Bronchial epithelial cell (primary cell): ENCODE measurements at regions not wholly inside any gene's neighbourhood (a gene's known extent, or its start where the extent isn't known, plus 50 kb on each side); places are given as distances from the start of the nearest gene placed in this dataset.

ENCODE experiments used
- DNase-seq: peaks from one replicate; pipeline ENCODE4 v3.0.0-alpha.2; 2010; ENCODE audit warnings: low read depth
- FAIRE-seq: peaks from 2 replicates; lab custom pipeline; 2011; peaks lifted over from hg19 to GRCh38; lab: Jason Lieb, UNC
- H3K27me3 ChIP-seq: 2 replicates; pipeline ENCODE4 v1.5.1; 2011; ENCODE audit warnings: low read length; ENCODE audit not compliant: control insufficient read depth, insufficient read depth
- H3K36me3 ChIP-seq: 2 replicates; pipeline ENCODE4 v1.5.1; 2011; ENCODE audit warnings: low read length; ENCODE audit not compliant: control insufficient read depth, insufficient read depth
- H3K4me3 ChIP-seq: 2 replicates; pipeline ENCODE4 v1.5.1; 2011; ENCODE audit warnings: mild to moderate bottlenecking, low read depth, low read length, control low read depth
- TF ChIP-seq, protein P1 (sequence below): IDR thresholded peaks from 2 replicates; pipeline ENCODE4 v1.5.1; 2011; ENCODE audit warnings: mild to moderate bottlenecking, moderate library complexity, low read length, control low read depth, inconsistent platforms; ENCODE audit not compliant: insufficient read depth, severe bottlenecking

DNA sequence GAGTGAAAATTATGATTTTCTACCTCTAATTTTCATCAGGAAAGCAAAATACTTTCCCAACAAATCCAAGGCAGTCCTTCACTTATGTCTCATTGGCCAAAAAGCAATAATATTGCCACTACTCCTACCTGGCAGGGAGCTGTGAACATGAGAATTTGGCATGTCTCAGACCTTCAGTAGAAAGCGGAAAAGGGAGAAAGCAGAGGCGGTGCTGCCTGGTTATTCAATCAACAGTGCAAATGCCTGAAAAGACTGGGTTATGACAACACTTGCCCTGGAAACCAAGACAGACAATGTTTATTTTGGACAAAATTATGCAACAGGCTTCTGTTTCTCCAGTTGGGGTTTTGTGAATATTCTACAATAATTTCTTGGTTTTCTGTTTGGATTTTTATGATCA lies 194.4 kb downstream of the TAF11L14 start:
- DNase-seq = peak; percentile 69
- no peak for FAIRE-seq
- Histone ChIP-seq H3K4me3 (no peak overlapping the region), H3K27me3 (no peaks in the 10 kb centered on the region), H3K36me3 (no peaks in the 10 kb centered on the region)
- TF ChIP-seq, protein P1, sequence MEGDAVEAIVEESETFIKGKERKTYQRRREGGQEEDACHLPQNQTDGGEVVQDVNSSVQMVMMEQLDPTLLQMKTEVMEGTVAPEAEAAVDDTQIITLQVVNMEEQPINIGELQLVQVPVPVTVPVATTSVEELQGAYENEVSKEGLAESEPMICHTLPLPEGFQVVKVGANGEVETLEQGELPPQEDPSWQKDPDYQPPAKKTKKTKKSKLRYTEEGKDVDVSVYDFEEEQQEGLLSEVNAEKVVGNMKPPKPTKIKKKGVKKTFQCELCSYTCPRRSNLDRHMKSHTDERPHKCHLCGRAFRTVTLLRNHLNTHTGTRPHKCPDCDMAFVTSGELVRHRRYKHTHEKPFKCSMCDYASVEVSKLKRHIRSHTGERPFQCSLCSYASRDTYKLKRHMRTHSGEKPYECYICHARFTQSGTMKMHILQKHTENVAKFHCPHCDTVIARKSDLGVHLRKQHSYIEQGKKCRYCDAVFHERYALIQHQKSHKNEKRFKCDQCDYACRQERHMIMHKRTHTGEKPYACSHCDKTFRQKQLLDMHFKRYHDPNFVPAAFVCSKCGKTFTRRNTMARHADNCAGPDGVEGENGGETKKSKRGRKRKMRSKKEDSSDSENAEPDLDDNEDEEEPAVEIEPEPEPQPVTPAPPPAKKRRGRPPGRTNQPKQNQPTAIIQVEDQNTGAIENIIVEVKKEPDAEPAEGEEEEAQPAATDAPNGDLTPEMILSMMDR = no peak

DNA sequence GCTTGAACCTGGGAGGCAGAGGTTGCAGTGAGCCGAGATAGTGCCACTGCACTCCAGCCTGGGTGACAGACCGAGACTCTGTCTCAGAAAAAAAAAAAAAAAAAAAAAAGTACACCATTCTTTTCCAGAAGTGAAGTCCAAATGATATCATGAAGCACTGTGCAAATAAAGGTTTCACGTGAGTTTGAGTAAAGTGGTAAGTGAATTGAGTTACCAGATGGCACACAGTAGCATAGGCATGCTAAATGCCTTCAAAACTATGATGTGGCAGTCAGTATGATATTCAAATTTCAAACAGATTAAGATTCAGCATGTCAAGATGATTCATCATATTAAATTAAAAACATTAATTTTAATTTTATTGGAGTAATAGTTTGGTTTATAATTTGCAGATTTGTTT lies 195.2 kb downstream of the TAF11L14 start:
- DNase-seq = no peak
- no peak overlapping the region for H3K4me3 ChIP-seq
- no peaks in the 10 kb centered on the region for H3K27me3 ChIP-seq
- no peak for FAIRE-seq
- no peaks in the 10 kb centered on the region for H3K36me3 ChIP-seq
- TF ChIP-seq, protein P1 = no peak

DNA sequence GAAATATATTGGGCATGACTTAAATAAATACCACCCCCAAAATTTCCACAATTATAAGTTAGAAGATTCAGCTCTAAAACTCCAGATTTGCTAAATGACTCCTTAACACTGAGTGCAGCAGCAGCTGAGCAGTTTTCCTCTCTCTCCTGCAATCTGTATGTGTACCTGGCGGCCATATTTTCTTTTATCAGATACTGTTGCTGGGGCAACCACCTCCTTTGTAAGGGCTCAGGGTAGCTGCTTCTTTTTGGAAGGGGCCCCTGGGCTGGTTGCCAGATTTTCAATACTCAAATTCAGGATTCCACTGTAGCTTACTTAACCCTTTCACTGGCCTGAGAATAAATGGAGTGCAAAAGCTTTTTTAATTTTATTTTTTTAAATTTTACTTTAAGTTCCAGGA lies 197.0 kb downstream of the TAF11L14 start:
- DNase-seq (no peak), FAIRE-seq (no peak)
- TF ChIP-seq, protein P1 = no peak
- no peaks in the 10 kb centered on the region for H3K27me3 ChIP-seq
- no peak overlapping the region for H3K4me3 ChIP-seq
- no peaks in the 10 kb centered on the region for H3K36me3 ChIP-seq

DNA sequence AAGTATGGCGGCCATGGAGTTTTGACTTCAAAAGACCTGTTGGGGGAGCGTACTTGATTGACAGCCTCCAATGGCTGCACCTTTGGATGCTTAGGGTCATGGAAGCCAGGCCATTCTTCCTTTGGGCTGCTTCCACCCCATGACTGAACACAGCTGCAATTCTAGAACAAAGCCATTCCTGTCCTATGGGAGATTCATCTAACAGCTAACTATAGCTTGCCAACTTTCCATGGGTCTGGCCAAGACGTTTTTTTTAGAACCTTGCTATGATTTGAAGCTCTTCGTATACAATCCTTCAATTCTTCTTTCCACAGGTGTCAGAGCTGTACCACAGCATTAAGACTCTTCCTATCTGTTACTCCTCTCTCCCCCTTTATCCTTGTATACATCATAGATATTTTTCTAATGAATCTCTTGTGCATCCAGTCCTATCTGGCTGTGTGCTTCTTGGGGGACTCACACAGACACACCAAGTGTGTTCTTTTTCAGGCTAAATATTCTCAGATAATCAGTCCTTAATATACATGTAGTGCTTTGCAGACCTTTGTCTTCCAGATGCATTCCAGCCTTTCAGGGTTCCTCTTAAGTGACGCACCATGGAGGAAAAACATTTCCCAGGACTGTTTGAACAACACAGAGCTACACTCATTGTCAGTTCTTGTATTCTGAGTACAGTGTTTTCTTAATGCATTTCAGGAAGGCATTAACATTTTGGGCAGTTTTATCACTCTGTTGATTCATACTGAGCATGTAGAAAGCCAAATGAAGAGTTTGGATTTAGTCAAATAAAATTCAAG lies 198.9 kb downstream of the TAF11L14 start:
- no peak for FAIRE-seq
- no peaks in the 10 kb centered on the region for H3K27me3 ChIP-seq
- no peaks in the 10 kb centered on the region for H3K36me3 ChIP-seq
- no peak overlapping the region for H3K4me3 ChIP-seq
- TF ChIP-seq, protein P1 = no peak
- DNase-seq = peak; percentile 14

DNA sequence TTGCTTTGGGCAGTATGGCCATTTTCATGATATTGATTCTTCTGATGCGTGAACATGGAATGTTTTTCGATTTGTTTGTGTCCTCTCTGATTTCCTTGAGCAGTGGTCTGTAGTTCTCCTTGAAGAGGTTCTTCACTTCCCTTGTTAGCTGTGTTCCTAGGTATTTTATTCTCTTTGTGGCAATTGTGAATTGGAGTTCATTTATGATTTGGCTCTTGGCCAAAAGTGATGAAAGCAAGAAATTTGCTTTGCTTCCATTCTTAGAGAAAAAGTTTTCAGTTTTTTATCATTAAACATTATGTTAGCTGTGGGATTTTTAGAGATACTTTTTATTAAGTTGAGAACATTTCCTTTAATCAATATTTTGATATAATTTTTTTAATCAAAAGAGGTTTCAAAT lies 203.5 kb downstream of the TAF11L14 start:
- DNase-seq (no peak), FAIRE-seq (no peak)
- Histone ChIP-seq H3K36me3 (no peaks in the 10 kb centered on the region), H3K4me3 (no peak overlapping the region), H3K27me3 (no peaks in the 10 kb centered on the region)
- TF ChIP-seq, protein P1 = no peak

DNA sequence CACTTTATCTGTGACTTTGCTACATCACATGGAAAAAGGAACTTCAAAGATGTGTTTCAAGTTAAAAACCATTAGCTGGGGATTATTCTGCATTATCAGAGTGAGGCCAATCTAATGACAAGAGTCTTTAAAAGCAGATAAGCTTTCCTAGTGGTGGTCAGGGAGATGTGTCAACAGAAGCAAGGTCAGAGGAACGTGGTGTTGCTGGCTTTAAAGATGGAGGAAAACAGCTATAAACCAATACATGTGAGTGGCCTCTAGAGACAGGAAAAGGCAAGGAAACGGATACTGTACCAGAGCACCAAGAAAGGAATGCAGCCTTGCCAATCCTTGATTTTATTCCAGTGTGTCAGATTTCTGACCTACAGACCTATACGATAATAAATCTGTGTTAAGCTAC lies 204.2 kb downstream of the TAF11L14 start:
- Histone ChIP-seq H3K4me3 (no peak overlapping the region), H3K36me3 (no peaks in the 10 kb centered on the region), H3K27me3 (no peaks in the 10 kb centered on the region)
- DNase-seq = peak; percentile 16
- TF ChIP-seq, protein P1 = no peak
- FAIRE-seq = no peak
